ENCODE measurements at regions not wholly inside any gene's neighbourhood (a gene's known extent, or its start where the extent isn't known, plus 50 kb on each side); places are given as distances from the start of the nearest gene placed in this dataset.

DNA sequence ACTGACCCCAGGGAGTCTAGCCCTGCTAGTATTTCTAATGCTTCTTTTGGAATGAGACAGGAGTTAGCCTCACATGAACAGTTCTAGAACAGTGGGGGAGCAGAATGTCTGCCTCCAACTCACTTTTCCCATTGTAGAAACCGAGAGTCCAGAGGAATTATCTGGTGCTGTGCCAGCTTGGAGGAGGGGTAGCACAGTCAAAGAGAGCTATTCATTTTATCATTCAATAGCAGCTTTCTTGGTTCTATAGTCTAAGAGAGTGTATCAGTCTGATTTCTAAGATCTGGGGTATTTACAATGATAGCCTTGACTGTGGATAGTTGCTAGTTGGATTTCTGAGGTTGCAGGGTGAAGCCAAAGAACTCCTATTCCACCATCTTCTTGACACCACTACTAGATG is 448.2 kb downstream of the RFPL4B start:
- Histone ChIP-seq H3K9me3 (peaks cover 0 to 4% of the 10 kb centered on the region in 2 donors), H3K27me3 (no peaks in the 10 kb centered on the region), H3K4me1 (no peaks in the 10 kb centered on the region), H3K36me3 (no peaks in the 10 kb centered on the region), H3K4me3 (no peak overlapping the region), H3K27ac (no peak overlapping the region)
- intact Hi-C loops (cut with DNase I; ENCODE audit: low total_unique reads), result loop anchor here (5.0 kb wide), 1 partner anchor 287 kb away; no protein-coding TSS in a partner anchor
- no peak for DNase-seq (ENCODE audit: low spot score in 2 of 2)
- TF ChIP-seq, protein P1, sequence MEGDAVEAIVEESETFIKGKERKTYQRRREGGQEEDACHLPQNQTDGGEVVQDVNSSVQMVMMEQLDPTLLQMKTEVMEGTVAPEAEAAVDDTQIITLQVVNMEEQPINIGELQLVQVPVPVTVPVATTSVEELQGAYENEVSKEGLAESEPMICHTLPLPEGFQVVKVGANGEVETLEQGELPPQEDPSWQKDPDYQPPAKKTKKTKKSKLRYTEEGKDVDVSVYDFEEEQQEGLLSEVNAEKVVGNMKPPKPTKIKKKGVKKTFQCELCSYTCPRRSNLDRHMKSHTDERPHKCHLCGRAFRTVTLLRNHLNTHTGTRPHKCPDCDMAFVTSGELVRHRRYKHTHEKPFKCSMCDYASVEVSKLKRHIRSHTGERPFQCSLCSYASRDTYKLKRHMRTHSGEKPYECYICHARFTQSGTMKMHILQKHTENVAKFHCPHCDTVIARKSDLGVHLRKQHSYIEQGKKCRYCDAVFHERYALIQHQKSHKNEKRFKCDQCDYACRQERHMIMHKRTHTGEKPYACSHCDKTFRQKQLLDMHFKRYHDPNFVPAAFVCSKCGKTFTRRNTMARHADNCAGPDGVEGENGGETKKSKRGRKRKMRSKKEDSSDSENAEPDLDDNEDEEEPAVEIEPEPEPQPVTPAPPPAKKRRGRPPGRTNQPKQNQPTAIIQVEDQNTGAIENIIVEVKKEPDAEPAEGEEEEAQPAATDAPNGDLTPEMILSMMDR (IDR thresholded peaks at IDR 0.05), result no peak
- no peak for TF ChIP-seq POLR2A (IDR thresholded peaks at IDR 0.05)
- TF ChIP-seq POLR2AphosphoS5 (IDR thresholded peaks at IDR 0.05), result no peak

DNA sequence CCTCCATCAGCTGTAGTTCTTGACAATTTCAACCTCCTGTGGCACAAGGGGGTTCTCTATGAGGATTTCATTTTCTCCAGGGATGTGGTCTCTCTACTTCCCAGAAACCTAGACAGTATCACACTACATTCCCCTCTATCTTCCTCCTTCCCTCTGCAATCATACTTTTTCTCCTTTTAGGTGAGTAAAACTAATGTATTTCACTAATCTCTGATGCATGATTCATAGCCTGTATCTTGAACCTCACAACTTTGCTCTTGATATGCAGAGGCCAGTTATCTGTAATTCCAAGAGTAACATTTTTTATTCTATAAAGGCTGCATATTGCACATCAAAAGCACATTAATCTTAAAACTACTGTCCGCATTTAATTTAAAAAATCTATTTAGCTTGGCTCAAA is 449.6 kb downstream of the RFPL4B start:
- Histone ChIP-seq H3K4me3 (no peak overlapping the region), H3K27ac (no peak overlapping the region), H3K9me3 (peaks cover 0 to 4% of the 10 kb centered on the region in 2 donors), H3K27me3 (no peaks in the 10 kb centered on the region), H3K36me3 (no peaks in the 10 kb centered on the region), H3K4me1 (no peaks in the 10 kb centered on the region)
- intact Hi-C loops (cut with DNase I; ENCODE audit: low total_unique reads), result loop anchor here (5.0 kb wide), 1 partner anchor 286 kb away; no protein-coding TSS in a partner anchor
- DNase-seq (ENCODE audit: low spot score in 2 of 2), result no peak
- TF ChIP-seq POLR2A (IDR thresholded peaks at IDR 0.05), result no peak
- TF ChIP-seq, protein P1 (IDR thresholded peaks at IDR 0.05), result no peak
- no peak for TF ChIP-seq POLR2AphosphoS5 (IDR thresholded peaks at IDR 0.05)

DNA sequence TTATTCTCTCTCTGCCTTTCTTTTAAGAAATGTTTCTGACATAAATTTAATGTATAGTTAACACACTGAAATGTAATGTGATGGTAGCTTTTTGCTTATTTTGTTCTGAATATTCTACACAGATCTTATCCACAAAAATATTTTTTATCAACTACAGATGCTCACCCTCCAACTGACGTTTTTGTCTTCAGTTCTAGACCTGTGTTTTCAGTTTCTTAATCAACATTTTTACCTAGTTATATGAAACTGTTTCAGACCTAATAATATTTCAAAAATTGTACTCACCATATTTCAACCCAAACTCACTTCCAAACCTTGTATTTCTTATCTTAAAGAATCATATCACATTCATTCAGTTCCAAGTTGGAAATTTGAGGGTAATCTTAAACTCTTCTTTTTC is 452.8 kb downstream of the RFPL4B start:
- H3K27me3 ChIP-seq, result no peaks in the 10 kb centered on the region
- intact Hi-C loops (cut with DNase I; ENCODE audit: low total_unique reads), result loop anchor here (5.0 kb wide), 1 partner anchor 282 kb away; no protein-coding TSS in a partner anchor
- no peak overlapping the region for H3K27ac ChIP-seq
- no peaks in the 10 kb centered on the region for H3K36me3 ChIP-seq
- H3K4me3 ChIP-seq, result no peak overlapping the region
- no peaks in the 10 kb centered on the region for H3K9me3 ChIP-seq
- TF ChIP-seq, protein P1 (IDR thresholded peaks at IDR 0.05), result no peak
- TF ChIP-seq POLR2AphosphoS5 (IDR thresholded peaks at IDR 0.05) (no peak), POLR2A (IDR thresholded peaks at IDR 0.05) (no peak)
- no peaks in the 10 kb centered on the region for H3K4me1 ChIP-seq
- DNase-seq (ENCODE audit: low spot score in 2 of 2), result no peak

DNA sequence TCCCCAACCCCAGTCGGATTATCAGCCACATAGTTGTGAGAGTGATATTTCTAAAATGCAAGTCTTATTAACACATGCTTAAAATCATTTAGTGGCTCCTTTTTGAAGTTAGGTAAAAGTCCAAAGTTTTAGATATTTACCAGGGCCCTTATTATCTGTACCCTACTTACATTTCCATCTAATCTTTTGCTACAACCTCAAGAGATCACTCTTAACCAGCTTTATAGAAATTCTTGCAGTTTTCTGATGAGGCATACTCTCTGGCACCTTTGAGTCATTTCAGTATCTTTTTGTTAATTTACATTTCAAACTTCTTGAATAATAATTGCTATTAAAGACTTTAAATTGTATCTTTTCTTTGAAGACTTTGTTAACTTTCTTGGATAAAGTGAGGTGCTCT is 453.3 kb downstream of the RFPL4B start:
- Histone ChIP-seq H3K27ac (no peak overlapping the region), H3K27me3 (no peaks in the 10 kb centered on the region), H3K4me1 (no peaks in the 10 kb centered on the region), H3K4me3 (no peak overlapping the region), H3K36me3 (no peaks in the 10 kb centered on the region), H3K9me3 (no peaks in the 10 kb centered on the region)
- DNase-seq (ENCODE audit: low spot score in 2 of 2), result no peak
- intact Hi-C loops (cut with DNase I; ENCODE audit: low total_unique reads), result no loop called here
- TF ChIP-seq, protein P1 (IDR thresholded peaks at IDR 0.05), result no peak
- TF ChIP-seq POLR2AphosphoS5 (IDR thresholded peaks at IDR 0.05), result no peak
- no peak for TF ChIP-seq POLR2A (IDR thresholded peaks at IDR 0.05)

DNA sequence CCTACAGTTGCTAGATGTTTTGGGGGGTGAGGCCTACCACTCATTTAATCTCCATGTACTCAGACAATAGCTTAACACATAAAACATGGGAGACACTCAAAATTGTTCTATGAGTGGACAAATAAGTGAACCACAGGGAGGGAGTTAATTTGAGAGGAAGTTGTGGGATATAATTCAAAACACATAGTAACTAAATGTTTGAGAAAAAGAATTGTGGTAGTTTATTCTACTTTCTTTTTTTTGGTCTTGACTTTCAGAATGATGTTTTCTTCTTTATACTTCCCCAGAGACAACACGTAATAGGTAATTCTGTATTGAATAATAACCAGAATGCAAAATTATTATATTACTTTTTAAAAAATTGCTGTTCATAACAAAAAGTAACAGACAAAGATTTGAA is 453.8 kb downstream of the RFPL4B start:
- Histone ChIP-seq H3K36me3 (no peaks in the 10 kb centered on the region), H3K9me3 (no peaks in the 10 kb centered on the region), H3K27me3 (no peaks in the 10 kb centered on the region), H3K4me3 (no peak overlapping the region), H3K4me1 (no peaks in the 10 kb centered on the region), H3K27ac (no peak overlapping the region)
- intact Hi-C loops (cut with DNase I; ENCODE audit: low total_unique reads), result no loop called here
- DNase-seq (ENCODE audit: low spot score in 2 of 2), result no peak
- TF ChIP-seq POLR2A (IDR thresholded peaks at IDR 0.05), result no peak
- TF ChIP-seq, protein P1 (IDR thresholded peaks at IDR 0.05), result no peak
- no peak for TF ChIP-seq POLR2AphosphoS5 (IDR thresholded peaks at IDR 0.05)
